ENCODE measurements at regions not wholly inside any gene's neighbourhood (a gene's known extent, or its start where the extent isn't known, plus 50 kb on each side); places are given as distances from the start of the nearest gene placed in this dataset.

GRCh38 chr3:96007650-96008195, 806.7 kb upstream of the EPHA6 start:
- TF ChIP-seq, protein P1, sequence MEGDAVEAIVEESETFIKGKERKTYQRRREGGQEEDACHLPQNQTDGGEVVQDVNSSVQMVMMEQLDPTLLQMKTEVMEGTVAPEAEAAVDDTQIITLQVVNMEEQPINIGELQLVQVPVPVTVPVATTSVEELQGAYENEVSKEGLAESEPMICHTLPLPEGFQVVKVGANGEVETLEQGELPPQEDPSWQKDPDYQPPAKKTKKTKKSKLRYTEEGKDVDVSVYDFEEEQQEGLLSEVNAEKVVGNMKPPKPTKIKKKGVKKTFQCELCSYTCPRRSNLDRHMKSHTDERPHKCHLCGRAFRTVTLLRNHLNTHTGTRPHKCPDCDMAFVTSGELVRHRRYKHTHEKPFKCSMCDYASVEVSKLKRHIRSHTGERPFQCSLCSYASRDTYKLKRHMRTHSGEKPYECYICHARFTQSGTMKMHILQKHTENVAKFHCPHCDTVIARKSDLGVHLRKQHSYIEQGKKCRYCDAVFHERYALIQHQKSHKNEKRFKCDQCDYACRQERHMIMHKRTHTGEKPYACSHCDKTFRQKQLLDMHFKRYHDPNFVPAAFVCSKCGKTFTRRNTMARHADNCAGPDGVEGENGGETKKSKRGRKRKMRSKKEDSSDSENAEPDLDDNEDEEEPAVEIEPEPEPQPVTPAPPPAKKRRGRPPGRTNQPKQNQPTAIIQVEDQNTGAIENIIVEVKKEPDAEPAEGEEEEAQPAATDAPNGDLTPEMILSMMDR (IDR thresholded peaks at IDR 0.05; ENCODE audit: low read depth, low read length), result no peak
- no peak for TF ChIP-seq EZH2phosphoT487 (IDR thresholded peaks at IDR 0.05; ENCODE audit: low read depth)
